ENCODE measurements at regions not wholly inside any gene's neighbourhood (a gene's known extent, or its start where the extent isn't known, plus 50 kb on each side); places are given as distances from the start of the nearest gene placed in this dataset.

GRCh38 chr2:16243411-16243996 lies 303.2 kb downstream of the MYCN start:
- no peak for TF ChIP-seq CTCF (conservative IDR thresholded peaks at IDR 0.05; ENCODE audit: low read length)
- no peak for TF ChIP-seq EZH2phosphoT487 (IDR thresholded peaks at IDR 0.05; ENCODE audit: borderline replicate concordance)
